SK-N-SH (cell line): ENCODE measurements at regions not wholly inside any gene's neighbourhood (a gene's known extent, or its start where the extent isn't known, plus 50 kb on each side); places are given as distances from the start of the nearest gene placed in this dataset.

ENCODE experiments used
- CTCF ChIA-PET: fragments of 300-600, 350-600 bp; formaldehyde crosslinking; extraction: SDS; loops from one replicate; lab custom pipeline; 2021; lab: Yijun Ruan, JAX
- POLR2A ChIA-PET: fragments of 350-600 bp; sonication (Branson Sonifier 250); formaldehyde crosslinking; extraction: SDS; loops from one replicate; lab custom pipeline; 2020; ENCODE audit warnings: antibody characterized with exemption, inconsistent platforms; lab: Yijun Ruan, JAX
- DNase-seq: peaks from one replicate; pipeline ENCODE4 v3.0.0; 2012
- H2AFZ ChIP-seq: fragments of 200-600 bp; sonication (generic); 2 replicates; pipeline ENCODE4 v1.8.1; 2016; ENCODE audit warnings: antibody characterized with exemption, mild to moderate bottlenecking, low read depth
- H3F3A ChIP-seq: fragments of 200-600 bp; sonication (generic); replicated peaks from 2 replicates; pipeline ENCODE3; 2016; ENCODE audit warnings: antibody characterized with exemption, mild to moderate bottlenecking; ENCODE audit not compliant: insufficient read depth
- H3K27ac ChIP-seq, 2 experiments: fragments of 200-500 bp in 1 of 2; fragments of 200-600 bp in 1 of 2; sonication (Bioruptor generic) in 1 of 2; sonication (generic), shearing (Covaris generic) in 1 of 2; 2 replicates each; pipeline versions ENCODE4 v1.5.1 to v1.6.1; 2014 to 2016; ENCODE audit warnings: low read depth in 2 of 2, inconsistent platforms in 1 of 2, low read length in 1 of 2, mild to moderate bottlenecking in 1 of 2, mixed read lengths in 1 of 2
- H3K27me3 ChIP-seq: fragments of 200-600 bp; sonication (generic), shearing (Covaris generic); 2 replicates; pipeline ENCODE4 v1.6.1; 2016; ENCODE audit warnings: mixed run types; ENCODE audit not compliant: insufficient read depth
- H3K36me3 ChIP-seq, 2 experiments: fragments of 200-500 bp in 1 of 2; fragments of 200-600 bp in 1 of 2; sonication (Bioruptor generic) in 1 of 2; sonication (generic) in 1 of 2; replicated peaks in 1 of 2; 2 replicates each; pipeline versions ENCODE3 to v1.5.1; 2014 to 2016; ENCODE audit warnings: low read length in 1 of 2, mild to moderate bottlenecking in 1 of 2; ENCODE audit not compliant: insufficient read depth in 2 of 2, control insufficient read depth in 1 of 2
- H3K4me1 ChIP-seq, 2 experiments: fragments of 200-500 bp in 1 of 2; fragments of 200-600 bp in 1 of 2; sonication (Bioruptor generic) in 1 of 2; sonication (generic), shearing (Covaris generic) in 1 of 2; 2 replicates each; pipeline versions ENCODE4 v1.5.1 to v1.6.1; 2014 to 2016; ENCODE audit warnings: low read depth in 1 of 2, low read length in 1 of 2, mixed run types in 1 of 2; ENCODE audit not compliant: insufficient read depth in 2 of 2, control insufficient read depth in 1 of 2
- H3K4me2 ChIP-seq: fragments of 200-600 bp; sonication (generic), shearing (Covaris generic); 2 replicates; pipeline ENCODE4 v1.6.1; 2017; ENCODE audit warnings: mixed run types
- H3K4me3 ChIP-seq, 2 experiments: fragments of 200-500 bp in 1 of 2; fragments of 200-600 bp in 1 of 2; sonication (Bioruptor generic) in 1 of 2; sonication (generic), shearing (Covaris generic) in 1 of 2; 2 replicates each; pipeline versions ENCODE4 v1.5.1 to v1.8.1; 2014 to 2016; ENCODE audit warnings: low read depth in 2 of 2, inconsistent platforms in 1 of 2, low read length in 1 of 2, mild to moderate bottlenecking in 1 of 2, mixed read lengths in 1 of 2, moderate library complexity in 1 of 2
- H3K79me2 ChIP-seq: fragments of 200-600 bp; sonication (generic); 2 replicates; pipeline ENCODE4 v1.8.1; 2017; ENCODE audit warnings: mild to moderate bottlenecking; ENCODE audit not compliant: insufficient read depth
- H3K9ac ChIP-seq: fragments of 200-600 bp; sonication (generic); 2 replicates; pipeline ENCODE4 v1.6.1; 2017; ENCODE audit warnings: mixed run types
- H3K9me2 ChIP-seq: fragments of 200-600 bp; sonication (generic); 2 replicates; pipeline ENCODE4 v1.6.1; 2017; ENCODE audit warnings: mixed run types
- H3K9me3 ChIP-seq: fragments of 200-600 bp; sonication (generic); 2 replicates; pipeline ENCODE4 v1.6.1; 2017; ENCODE audit warnings: mixed run types, mild to moderate bottlenecking, moderate library complexity
- H4K20me1 ChIP-seq: fragments of 200-600 bp; sonication (generic); 2 replicates; pipeline ENCODE4 v1.6.1; 2017; ENCODE audit warnings: mild to moderate bottlenecking, mixed run types; ENCODE audit not compliant: insufficient read depth
- IRF3 ChIP-seq: fragments of 150-350 bp; IDR thresholded peaks from 2 replicates; pipeline ENCODE4 v1.6.1; 2016; ENCODE audit warnings: mild to moderate bottlenecking, low read depth, low read length
- JUND ChIP-seq: IDR thresholded peaks from 2 replicates; pipeline ENCODE4 v1.4.0; 2012
- MAX ChIP-seq: IDR thresholded peaks from 2 replicates; pipeline ENCODE4 v1.4.0; 2012; ENCODE audit warnings: low read depth
- REST ChIP-seq: IDR thresholded peaks from 2 replicates; pipeline ENCODE4 v1.6.1; 2012; ENCODE audit warnings: mild to moderate bottlenecking, low read depth, low read length, moderate library complexity
- RXRA ChIP-seq: IDR thresholded peaks from 2 replicates; pipeline ENCODE4 v1.4.0; 2012; ENCODE audit warnings: low read depth, mild to moderate bottlenecking, borderline replicate concordance
- SIN3A ChIP-seq: IDR thresholded peaks from 2 replicates; pipeline ENCODE4 v1.6.1; 2012; ENCODE audit warnings: low read depth, mild to moderate bottlenecking, low read length, moderate library complexity, borderline replicate concordance
- TEAD4 ChIP-seq: IDR thresholded peaks from 2 replicates; pipeline ENCODE4 v1.4.0; 2012; ENCODE audit warnings: mild to moderate bottlenecking, borderline replicate concordance; ENCODE audit not compliant: insufficient read depth
- USF1 ChIP-seq: IDR thresholded peaks from 2 replicates; pipeline ENCODE4 v1.4.0; 2012; ENCODE audit warnings: low read depth, borderline replicate concordance
- YY1 ChIP-seq: IDR thresholded peaks from 2 replicates; pipeline ENCODE4 v1.4.0; 2012; ENCODE audit warnings: low read depth, mild to moderate bottlenecking
- ZBTB33 ChIP-seq: IDR thresholded peaks from 2 replicates; pipeline ENCODE4 v1.4.0; 2012; ENCODE audit warnings: low read depth, borderline replicate concordance
- WGBS: methylation state at CpG from one replicate; pipeline ENCODE4 v1.1.6; 2017; ENCODE audit warnings: low lambda C conversion rate; 5-methylcytosine and 5-hydroxymethylcytosine counted together

- Histone ChIP-seq H3K9me3 (no peaks in the 10 kb centered on the region), H3K4me1 (no peaks in the 10 kb centered on the region; a peak in 1 of 4 replicates), H3K36me3 (no peaks in the 10 kb centered on the region), H2AFZ (no peak overlapping the region), H3K27ac (no peak overlapping the region), H3F3A (no peaks in the 10 kb centered on the region), H3K4me2 (no peak overlapping the region), H3K9me2 (no peaks in the 10 kb centered on the region), H3K79me2 (no peaks in the 10 kb centered on the region), H4K20me1 (no peaks in the 10 kb centered on the region), H3K4me3 (no peak overlapping the region), H3K9ac (no peak overlapping the region), H3K27me3 (no peaks in the 10 kb centered on the region)
- no peak for TF ChIP-seq USF1
- TF ChIP-seq MAX, result no peak
- TF ChIP-seq JUND, result no peak
- no peak for TF ChIP-seq YY1
- no peak for TF ChIP-seq REST
- TF ChIP-seq SIN3A, result no peak
- TF ChIP-seq TEAD4, result no peak
- TF ChIP-seq RXRA, result no peak
- no peak for TF ChIP-seq IRF3
- no peak for TF ChIP-seq ZBTB33
- ChIA-PET POLR2A (no interaction called here), CTCF (interaction anchor here (1.2 kb wide), 1 partner anchor 202 kb away, joined by 3 read pairs; no protein-coding TSS in a partner anchor)
- WGBS, result 38% methylated on average over 2 of the region's 2 CpGs
- no peak for DNase-seq
Measured at GRCh38 chr12:90652280-90652679, 302.7 kb downstream of the CCER1 start.
